ENCODE measurements at regions not wholly inside any gene's neighbourhood (a gene's known extent, or its start where the extent isn't known, plus 50 kb on each side); places are given as distances from the start of the nearest gene placed in this dataset.

- no peak for TF ChIP-seq POLR2A (IDR thresholded peaks at IDR 0.05)
- no peak for TF ChIP-seq CTCF (IDR thresholded peaks at IDR 0.05)
Observed at GRCh38 chr2:142748559-142749099, 128.8 kb upstream of the KYNU start.
